ENCODE measurements at regions not wholly inside any gene's neighbourhood (a gene's known extent, or its start where the extent isn't known, plus 50 kb on each side); places are given as distances from the start of the nearest gene placed in this dataset.

DNA sequence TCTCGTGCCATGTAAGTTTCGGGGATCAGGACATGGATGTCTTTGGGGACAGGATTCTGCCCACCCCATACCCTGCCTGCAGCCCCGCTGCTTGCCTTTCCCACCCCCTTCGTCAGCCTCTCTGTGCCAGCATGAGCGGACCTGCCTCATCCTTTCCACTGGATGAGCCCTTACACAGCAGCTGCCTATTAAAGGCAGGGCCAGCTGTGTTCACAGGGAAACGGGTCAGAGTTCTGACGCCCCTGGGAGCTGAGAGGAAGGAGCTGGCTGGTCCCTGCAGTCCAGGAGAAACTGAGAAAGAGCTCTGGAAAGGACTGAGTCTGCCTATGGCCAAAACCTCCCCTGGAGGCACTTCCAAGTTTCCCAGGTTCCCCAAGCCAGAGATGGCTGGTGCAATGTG lies 83.5 kb upstream of the NCOR2 start:
- Histone ChIP-seq H3K4me2 (ENCODE audit: low read length) (no peak overlapping the region), H4K20me1 (ENCODE audit: insufficient read depth, low read length) (no peaks in the 10 kb centered on the region), H3K9me3 (ENCODE audit: low read length) (no peaks in the 10 kb centered on the region), H3K4me1 (ENCODE audit: insufficient read depth, low read length, severe bottlenecking) (no peaks in the 10 kb centered on the region), H3F3A (ENCODE audit: insufficient read depth, low read length) (no peaks in the 10 kb centered on the region), H3K9me2 (ENCODE audit: low read depth, low read length) (no peaks in the 10 kb centered on the region), H3K27ac (ENCODE audit: low read depth, low read length, poor library complexity, severe bottlenecking) (no peak overlapping the region), H3K36me3 (ENCODE audit: insufficient read depth, low read length) (no peaks in the 10 kb centered on the region; the same call in 1 of the 2 replicates), H3K9ac (ENCODE audit: low read length) (no peak overlapping the region), H2AFZ (ENCODE audit: low read length) (no peak overlapping the region), H3K27me3 (ENCODE audit: insufficient read depth, low read length) (peaks cover 13% of the 10 kb centered on the region; the same call in 1 of the 2 replicates), H3K4me3 (ENCODE audit: low read depth, low read length, poor library complexity, severe bottlenecking) (no peak overlapping the region), H3K79me2 (ENCODE audit: insufficient read depth, low read length) (no peaks in the 10 kb centered on the region)
- TF ChIP-seq EZH2 (IDR thresholded peaks at IDR 0.05; ENCODE audit: borderline replicate concordance, low read length) (no peak), CTCF (IDR thresholded peaks at IDR 0.05; ENCODE audit: low read length) (no peak)

GRCh38 chr12:124648710-124649384 lies 81.4 kb upstream of the NCOR2 start:
- H3K4me2 ChIP-seq (ENCODE audit: low read length) = no peak overlapping the region
- H3K4me1 ChIP-seq (ENCODE audit: insufficient read depth, low read length, severe bottlenecking) = no peaks in the 10 kb centered on the region
- H3K9ac ChIP-seq (ENCODE audit: low read length) = no peak overlapping the region
- H3K27ac ChIP-seq (ENCODE audit: low read depth, low read length, poor library complexity, severe bottlenecking) = no peak overlapping the region
- H2AFZ ChIP-seq (ENCODE audit: low read length) = no peak overlapping the region
- no peaks in the 10 kb centered on the region for H4K20me1 ChIP-seq (ENCODE audit: insufficient read depth, low read length)
- H3K9me3 ChIP-seq (ENCODE audit: low read length) = no peaks in the 10 kb centered on the region
- peaks cover 13% of the 10 kb centered on the region; the same call in 1 of the 2 replicates for H3K27me3 ChIP-seq (ENCODE audit: insufficient read depth, low read length)
- H3K79me2 ChIP-seq (ENCODE audit: insufficient read depth, low read length) = no peaks in the 10 kb centered on the region
- no peak overlapping the region for H3K4me3 ChIP-seq (ENCODE audit: low read depth, low read length, poor library complexity, severe bottlenecking)
- H3K36me3 ChIP-seq (ENCODE audit: insufficient read depth, low read length) = no peaks in the 10 kb centered on the region; the same call in 1 of the 2 replicates
- H3K9me2 ChIP-seq (ENCODE audit: low read depth, low read length) = no peaks in the 10 kb centered on the region
- TF ChIP-seq CTCF (IDR thresholded peaks at IDR 0.05; ENCODE audit: low read length) (no peak), EZH2 (IDR thresholded peaks at IDR 0.05; ENCODE audit: borderline replicate concordance, low read length) (no peak)
- H3F3A ChIP-seq (ENCODE audit: insufficient read depth, low read length) = no peaks in the 10 kb centered on the region

DNA sequence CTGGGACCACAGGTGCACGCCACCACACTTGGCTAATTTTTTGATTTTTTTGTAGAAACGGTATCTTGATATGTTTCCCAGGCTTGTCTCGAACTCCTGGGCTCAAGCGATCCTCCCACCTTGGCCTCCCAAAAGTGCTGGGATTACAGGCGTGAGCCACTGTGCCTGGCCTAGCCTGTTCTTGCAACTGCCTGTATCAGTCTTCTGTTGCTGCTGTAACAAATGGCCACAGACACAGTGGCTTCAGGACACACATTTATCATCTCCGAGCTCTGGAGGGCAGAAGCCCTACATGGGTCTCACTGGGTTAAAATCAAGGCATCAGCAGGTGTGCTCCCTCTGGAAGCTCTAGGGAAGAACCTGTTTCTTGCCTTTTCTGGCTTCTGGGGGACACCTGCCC lies 79.9 kb upstream of the NCOR2 start:
- Histone ChIP-seq H3F3A (ENCODE audit: insufficient read depth, low read length) (no peaks in the 10 kb centered on the region), H2AFZ (ENCODE audit: low read length) (no peak overlapping the region), H4K20me1 (ENCODE audit: insufficient read depth, low read length) (no peaks in the 10 kb centered on the region), H3K79me2 (ENCODE audit: insufficient read depth, low read length) (no peaks in the 10 kb centered on the region), H3K4me1 (ENCODE audit: insufficient read depth, low read length, severe bottlenecking) (no peaks in the 10 kb centered on the region), H3K9me3 (ENCODE audit: low read length) (no peaks in the 10 kb centered on the region), H3K4me3 (ENCODE audit: low read depth, low read length, poor library complexity, severe bottlenecking) (no peak overlapping the region), H3K36me3 (ENCODE audit: insufficient read depth, low read length) (no peaks in the 10 kb centered on the region; the same call in 1 of the 2 replicates), H3K27me3 (ENCODE audit: insufficient read depth, low read length) (peaks cover 10% of the 10 kb centered on the region; the same call in 1 of the 2 replicates), H3K4me2 (ENCODE audit: low read length) (no peak overlapping the region), H3K27ac (ENCODE audit: low read depth, low read length, poor library complexity, severe bottlenecking) (no peak overlapping the region), H3K9me2 (ENCODE audit: low read depth, low read length) (no peaks in the 10 kb centered on the region), H3K9ac (ENCODE audit: low read length) (no peak overlapping the region)
- TF ChIP-seq CTCF (IDR thresholded peaks at IDR 0.05; ENCODE audit: low read length) (no peak), EZH2 (IDR thresholded peaks at IDR 0.05; ENCODE audit: borderline replicate concordance, low read length) (no peak)

Measured in OCI-LY1 (cell line).